Spleen (tissue), 7 donors: ENCODE measurements at regions not wholly inside any gene's neighbourhood (a gene's known extent, or its start where the extent isn't known, plus 50 kb on each side); places are given as distances from the start of the nearest gene placed in this dataset.

Source experiments
- POLR2AphosphoS5 ChIP-seq, 3 donors: sonication (generic); formaldehyde crosslinking; IDR thresholded peaks; one replicate each; pipeline ENCODE4 v1.5.1; 2017; ENCODE audit warnings: antibody characterized with exemption in 3 of 3
- TF ChIP-seq, protein P1 (sequence below), 11 experiments: fragments of 200-600 bp in 7 of 11; fragments of 450-650 bp in 4 of 11; sonication (generic) in 4 of 11; IDR thresholded peaks in 8 of 11; conservative IDR thresholded peaks in 3 of 11; 1 replicate in 7 of 11; 2 replicates in 4 of 11; pipeline versions ENCODE4 v1.4.0 to v1.8.0; 2016 to 2021; ENCODE audit warnings: antibody characterized with exemption in 11 of 11, inconsistent platforms in 4 of 11, mild to moderate bottlenecking in 1 of 11
- donor health status: DM: no; HTN: no; CAD: no; lungs with moderate emphysema.
- donor health status: DM: no; HTN: no; CAD: no.
- donor health status: DM: no; HTN: no; CAD: no.

DNA sequence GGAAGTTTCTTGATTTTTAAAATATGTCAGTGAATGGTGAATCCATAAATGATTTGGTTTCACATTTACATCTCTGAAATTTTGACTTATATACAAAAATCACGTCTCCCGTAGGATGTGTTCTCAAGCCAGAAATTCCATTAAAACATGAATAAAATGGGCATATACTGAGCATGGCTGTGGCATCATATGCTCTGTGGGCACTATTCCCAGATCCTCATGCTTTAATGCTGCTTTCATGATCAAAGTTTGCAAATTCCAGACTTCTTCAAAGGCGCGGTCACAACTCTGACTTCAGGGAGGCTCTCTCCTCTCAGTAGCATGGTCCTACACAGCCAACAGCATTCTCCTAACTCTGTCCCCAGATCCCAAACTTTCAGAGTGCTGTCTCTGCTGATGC is 723.2 kb downstream of the TAF11L14 start:
- TF ChIP-seq, protein P1, sequence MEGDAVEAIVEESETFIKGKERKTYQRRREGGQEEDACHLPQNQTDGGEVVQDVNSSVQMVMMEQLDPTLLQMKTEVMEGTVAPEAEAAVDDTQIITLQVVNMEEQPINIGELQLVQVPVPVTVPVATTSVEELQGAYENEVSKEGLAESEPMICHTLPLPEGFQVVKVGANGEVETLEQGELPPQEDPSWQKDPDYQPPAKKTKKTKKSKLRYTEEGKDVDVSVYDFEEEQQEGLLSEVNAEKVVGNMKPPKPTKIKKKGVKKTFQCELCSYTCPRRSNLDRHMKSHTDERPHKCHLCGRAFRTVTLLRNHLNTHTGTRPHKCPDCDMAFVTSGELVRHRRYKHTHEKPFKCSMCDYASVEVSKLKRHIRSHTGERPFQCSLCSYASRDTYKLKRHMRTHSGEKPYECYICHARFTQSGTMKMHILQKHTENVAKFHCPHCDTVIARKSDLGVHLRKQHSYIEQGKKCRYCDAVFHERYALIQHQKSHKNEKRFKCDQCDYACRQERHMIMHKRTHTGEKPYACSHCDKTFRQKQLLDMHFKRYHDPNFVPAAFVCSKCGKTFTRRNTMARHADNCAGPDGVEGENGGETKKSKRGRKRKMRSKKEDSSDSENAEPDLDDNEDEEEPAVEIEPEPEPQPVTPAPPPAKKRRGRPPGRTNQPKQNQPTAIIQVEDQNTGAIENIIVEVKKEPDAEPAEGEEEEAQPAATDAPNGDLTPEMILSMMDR (IDR thresholded peaks at IDR 0.05 in 8 of 11, conservative IDR thresholded peaks at IDR 0.05 in 3 of 11) = no peak
- no peak for TF ChIP-seq POLR2AphosphoS5 (IDR thresholded peaks at IDR 0.05)
